Loucy (cell line): ENCODE measurements at regions not wholly inside any gene's neighbourhood (a gene's known extent, or its start where the extent isn't known, plus 50 kb on each side); places are given as distances from the start of the nearest gene placed in this dataset.

ENCODE experiments used
- EZH2phosphoT487 ChIP-seq: fragments of 200-600 bp; IDR thresholded peaks from 2 replicates; pipeline ENCODE4 v1.6.1; 2018; ENCODE audit warnings: antibody characterized with exemption, mild to moderate bottlenecking, moderate library complexity, borderline replicate concordance
- TF ChIP-seq, protein P1 (sequence below): fragments of 200-600 bp; sonication (generic); conservative IDR thresholded peaks from 2 replicates; pipeline ENCODE4 v1.5.1; 2014; ENCODE audit warnings: mild to moderate bottlenecking, antibody characterized with exemption, low read length

DNA sequence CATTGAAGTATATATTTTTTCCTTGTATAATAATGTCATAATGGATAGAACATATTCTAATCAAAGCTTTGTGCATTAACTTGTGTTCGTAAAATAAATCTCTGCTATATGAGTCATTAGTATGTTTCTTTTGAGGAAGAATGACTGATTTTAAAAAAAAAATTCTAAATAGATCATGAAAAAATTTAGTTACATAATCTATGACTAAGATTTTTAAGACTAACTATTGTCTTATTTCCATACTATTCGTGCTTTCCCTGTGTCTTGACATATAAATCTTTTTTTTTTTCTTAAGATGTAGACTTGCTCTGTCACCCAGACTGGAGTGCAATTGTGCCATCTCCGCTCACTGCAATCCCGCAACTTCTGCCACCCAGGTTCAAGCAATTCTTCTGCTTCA, 226.1 kb downstream of the DSEL start:
- TF ChIP-seq, protein P1, sequence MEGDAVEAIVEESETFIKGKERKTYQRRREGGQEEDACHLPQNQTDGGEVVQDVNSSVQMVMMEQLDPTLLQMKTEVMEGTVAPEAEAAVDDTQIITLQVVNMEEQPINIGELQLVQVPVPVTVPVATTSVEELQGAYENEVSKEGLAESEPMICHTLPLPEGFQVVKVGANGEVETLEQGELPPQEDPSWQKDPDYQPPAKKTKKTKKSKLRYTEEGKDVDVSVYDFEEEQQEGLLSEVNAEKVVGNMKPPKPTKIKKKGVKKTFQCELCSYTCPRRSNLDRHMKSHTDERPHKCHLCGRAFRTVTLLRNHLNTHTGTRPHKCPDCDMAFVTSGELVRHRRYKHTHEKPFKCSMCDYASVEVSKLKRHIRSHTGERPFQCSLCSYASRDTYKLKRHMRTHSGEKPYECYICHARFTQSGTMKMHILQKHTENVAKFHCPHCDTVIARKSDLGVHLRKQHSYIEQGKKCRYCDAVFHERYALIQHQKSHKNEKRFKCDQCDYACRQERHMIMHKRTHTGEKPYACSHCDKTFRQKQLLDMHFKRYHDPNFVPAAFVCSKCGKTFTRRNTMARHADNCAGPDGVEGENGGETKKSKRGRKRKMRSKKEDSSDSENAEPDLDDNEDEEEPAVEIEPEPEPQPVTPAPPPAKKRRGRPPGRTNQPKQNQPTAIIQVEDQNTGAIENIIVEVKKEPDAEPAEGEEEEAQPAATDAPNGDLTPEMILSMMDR = no peak
- TF ChIP-seq EZH2phosphoT487 = no peak
